ENCODE measurements at regions not wholly inside any gene's neighbourhood (a gene's known extent, or its start where the extent isn't known, plus 50 kb on each side); places are given as distances from the start of the nearest gene placed in this dataset.

GRCh38 chr5:101950019-101950418 lies 346.1 kb downstream of the SLCO4C1 start:
- no peak overlapping the region for H3K4ac ChIP-seq (ENCODE audit: low read depth, low read length)
- no peak overlapping the region for H2BK5ac ChIP-seq (ENCODE audit: low read length)
- H3K4me3 ChIP-seq (ENCODE audit: low read length) = no peak overlapping the region
- no peak for DNase-seq
- H3K27ac ChIP-seq (ENCODE audit: low read depth, low read length) = no peak overlapping the region
- no peaks in the 10 kb centered on the region for H3K36me3 ChIP-seq (ENCODE audit: control insufficient read depth, insufficient read depth, low read length)
- no peak overlapping the region for H2BK15ac ChIP-seq (replicated peaks; ENCODE audit: low read depth)
- H3K9ac ChIP-seq (ENCODE audit: low read length) = no peak overlapping the region
- H3K4me2 ChIP-seq (ENCODE audit: low read length) = no peak overlapping the region
- H3K18ac ChIP-seq (ENCODE audit: low read length) = no peak overlapping the region
- no peaks in the 10 kb centered on the region for H3K27me3 ChIP-seq (ENCODE audit: insufficient read depth, low read length, poor library complexity)
- H3K23ac ChIP-seq (ENCODE audit: low read length) = no peak overlapping the region
- no peaks in the 10 kb centered on the region for H3K79me1 ChIP-seq (ENCODE audit: low read length)
- no peaks in the 10 kb centered on the region for H3K4me1 ChIP-seq (ENCODE audit: control insufficient read depth, low read depth, low read length)
- no peak overlapping the region for H4K5ac ChIP-seq (ENCODE audit: low read length)
- no peak overlapping the region for H4K8ac ChIP-seq (ENCODE audit: low read depth, low read length)
- H2BK120ac ChIP-seq (ENCODE audit: low read depth, low read length) = no peak overlapping the region
- H3K79me2 ChIP-seq (ENCODE audit: control insufficient read depth, insufficient read depth, low read length) = no peaks in the 10 kb centered on the region
- no peak overlapping the region for H2AK5ac ChIP-seq (ENCODE audit: low read length)
- no peak overlapping the region for H3K56ac ChIP-seq (ENCODE audit: low read length)

DNA sequence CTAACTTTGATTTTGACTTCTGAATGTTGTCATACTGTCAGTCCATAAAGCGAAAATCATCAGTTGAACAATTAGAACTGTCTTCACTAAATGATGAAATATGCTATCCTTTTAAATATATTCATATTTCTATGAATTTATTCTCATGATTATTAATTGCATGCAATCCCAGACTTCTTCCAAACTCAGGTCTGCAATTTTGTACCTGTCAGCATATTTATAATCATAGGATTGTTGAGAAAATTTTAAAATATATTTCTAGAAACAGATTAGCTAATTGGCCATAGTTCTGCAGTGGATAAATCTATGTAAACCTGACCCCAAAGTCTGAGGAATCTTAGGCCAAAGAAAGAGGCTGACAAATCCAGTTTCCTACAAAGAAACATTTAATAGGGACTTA lies 347.5 kb downstream of the SLCO4C1 start:
- H3K56ac ChIP-seq (ENCODE audit: low read length) = no peak overlapping the region
- no peak overlapping the region for H4K5ac ChIP-seq (ENCODE audit: low read length)
- H3K27me3 ChIP-seq (ENCODE audit: insufficient read depth, low read length, poor library complexity) = no peaks in the 10 kb centered on the region
- H2BK15ac ChIP-seq (replicated peaks; ENCODE audit: low read depth) = no peak overlapping the region
- no peak overlapping the region for H2BK5ac ChIP-seq (ENCODE audit: low read length)
- no peaks in the 10 kb centered on the region for H3K4me1 ChIP-seq (ENCODE audit: control insufficient read depth, low read depth, low read length)
- no peak overlapping the region for H4K8ac ChIP-seq (ENCODE audit: low read depth, low read length)
- DNase-seq = no peak
- H2AK5ac ChIP-seq (ENCODE audit: low read length) = no peak overlapping the region
- H3K4me3 ChIP-seq (ENCODE audit: low read length) = no peak overlapping the region
- H3K4ac ChIP-seq (ENCODE audit: low read depth, low read length) = no peak overlapping the region
- H3K27ac ChIP-seq (ENCODE audit: low read depth, low read length) = no peak overlapping the region
- no peaks in the 10 kb centered on the region for H3K79me1 ChIP-seq (ENCODE audit: low read length)
- no peak overlapping the region for H3K4me2 ChIP-seq (ENCODE audit: low read length)
- H3K9ac ChIP-seq (ENCODE audit: low read length) = no peak overlapping the region
- WGBS (ENCODE audit: extremely low coverage, insufficient coverage, low lambda C conversion rate) = no CpG with 5 or more reads among the region's 1 CpG
- no peak overlapping the region for H3K18ac ChIP-seq (ENCODE audit: low read length)
- no peaks in the 10 kb centered on the region for H3K79me2 ChIP-seq (ENCODE audit: control insufficient read depth, insufficient read depth, low read length)
- H3K36me3 ChIP-seq (ENCODE audit: control insufficient read depth, insufficient read depth, low read length) = no peaks in the 10 kb centered on the region
- no peak overlapping the region for H2BK120ac ChIP-seq (ENCODE audit: low read depth, low read length)
- H3K23ac ChIP-seq (ENCODE audit: low read length) = no peak overlapping the region

DNA sequence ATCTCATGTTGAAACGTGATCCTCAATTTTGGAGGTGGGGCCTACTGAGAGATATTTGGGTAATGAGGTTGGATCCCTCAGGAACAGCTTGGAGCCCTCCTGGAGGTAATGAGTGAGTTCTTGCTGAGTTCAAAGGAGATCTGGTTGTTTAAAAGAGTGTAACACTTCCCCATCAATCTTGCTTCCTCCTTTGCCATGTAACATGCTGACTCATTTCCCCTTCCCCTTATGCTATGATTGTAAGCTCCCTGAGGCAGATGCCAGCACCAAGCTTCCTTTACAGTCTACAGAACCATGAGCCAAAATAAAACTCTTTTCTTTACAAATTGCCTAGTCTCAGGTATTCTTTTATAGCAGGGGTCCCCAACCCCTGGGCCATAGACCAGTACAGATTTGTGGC lies 352.3 kb downstream of the SLCO4C1 start:
- peak; percentile 69 for DNase-seq
- H3K27ac ChIP-seq (ENCODE audit: low read depth, low read length) = no peak overlapping the region

DNA sequence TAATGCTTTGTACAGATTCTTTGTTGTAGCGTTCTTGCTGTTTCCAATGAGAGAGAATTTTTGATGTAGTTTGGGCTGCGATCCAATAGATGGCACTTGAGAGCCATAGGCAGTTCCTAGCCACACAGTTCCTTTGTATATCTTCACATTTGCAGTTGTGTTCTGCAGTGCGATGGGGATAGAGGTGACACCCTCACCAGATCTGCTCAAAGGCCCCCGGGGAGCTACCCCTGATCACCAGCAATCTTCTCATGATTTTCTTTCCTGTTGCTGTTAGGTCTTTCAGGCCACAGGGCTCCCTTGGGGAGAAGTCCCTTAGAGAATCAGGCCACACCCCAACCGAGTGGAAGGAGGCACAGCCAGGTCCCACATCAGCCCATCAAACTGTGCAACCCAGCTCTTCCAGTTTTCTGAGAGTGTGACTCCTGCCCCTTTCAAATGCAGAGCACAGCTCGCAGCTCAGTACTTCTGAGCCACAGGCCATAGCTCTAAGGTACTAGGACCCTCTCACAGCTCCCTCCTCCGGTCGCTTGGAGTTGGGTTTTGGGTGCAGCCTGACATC lies 353.7 kb downstream of the SLCO4C1 start:
- Histone ChIP-seq H4K5ac (ENCODE audit: low read length) (no peak overlapping the region), H3K23ac (ENCODE audit: low read length) (no peak overlapping the region), H3K18ac (ENCODE audit: low read length) (no peak overlapping the region), H3K56ac (ENCODE audit: low read length) (no peak overlapping the region), H3K9ac (ENCODE audit: low read length) (no peak overlapping the region), H2BK5ac (ENCODE audit: low read length) (no peak overlapping the region), H2BK15ac (replicated peaks; ENCODE audit: low read depth) (no peak overlapping the region), H3K27me3 (ENCODE audit: insufficient read depth, low read length, poor library complexity) (no peaks in the 10 kb centered on the region), H3K4me3 (ENCODE audit: low read length) (no peak overlapping the region), H3K27ac (ENCODE audit: low read depth, low read length) (no peak overlapping the region), H3K79me1 (ENCODE audit: low read length) (no peaks in the 10 kb centered on the region), H4K8ac (ENCODE audit: low read depth, low read length) (no peak overlapping the region), H3K4ac (ENCODE audit: low read depth, low read length) (no peak overlapping the region), H3K36me3 (ENCODE audit: control insufficient read depth, insufficient read depth, low read length) (no peaks in the 10 kb centered on the region), H2AK5ac (ENCODE audit: low read length) (no peak overlapping the region), H3K4me2 (ENCODE audit: low read length) (no peak overlapping the region), H3K4me1 (ENCODE audit: control insufficient read depth, low read depth, low read length) (no peaks in the 10 kb centered on the region), H2BK120ac (ENCODE audit: low read depth, low read length) (no peak overlapping the region), H3K79me2 (ENCODE audit: control insufficient read depth, insufficient read depth, low read length) (no peaks in the 10 kb centered on the region)
- no CpG with 5 or more reads among the region's 8 CpGs for WGBS (ENCODE audit: extremely low coverage, insufficient coverage, low lambda C conversion rate)
- DNase-seq = peak; percentile 74

More for the DNA sequence above, 352.3 kb downstream of the SLCO4C1 start:
- Histone ChIP-seq H3K18ac (ENCODE audit: low read length) (no peak overlapping the region), H2BK120ac (ENCODE audit: low read depth, low read length) (no peak overlapping the region), H3K4me3 (ENCODE audit: low read length) (no peak overlapping the region), H3K79me2 (ENCODE audit: control insufficient read depth, insufficient read depth, low read length) (no peaks in the 10 kb centered on the region), H3K23ac (ENCODE audit: low read length) (no peak overlapping the region), H3K4me1 (ENCODE audit: control insufficient read depth, low read depth, low read length) (no peaks in the 10 kb centered on the region), H3K79me1 (ENCODE audit: low read length) (no peaks in the 10 kb centered on the region), H3K56ac (ENCODE audit: low read length) (no peak overlapping the region), H2BK15ac (replicated peaks; ENCODE audit: low read depth) (no peak overlapping the region), H3K27me3 (ENCODE audit: insufficient read depth, low read length, poor library complexity) (no peaks in the 10 kb centered on the region), H3K4ac (ENCODE audit: low read depth, low read length) (no peak overlapping the region), H2AK5ac (ENCODE audit: low read length) (no peak overlapping the region), H4K8ac (ENCODE audit: low read depth, low read length) (no peak overlapping the region), H3K36me3 (ENCODE audit: control insufficient read depth, insufficient read depth, low read length) (no peaks in the 10 kb centered on the region), H3K4me2 (ENCODE audit: low read length) (no peak overlapping the region), H3K9ac (ENCODE audit: low read length) (no peak overlapping the region), H4K5ac (ENCODE audit: low read length) (no peak overlapping the region), H2BK5ac (ENCODE audit: low read length) (no peak overlapping the region)
- WGBS (ENCODE audit: extremely low coverage, insufficient coverage, low lambda C conversion rate) = no CpG with 5 or more reads among the region's 1 CpG

- H3K18ac ChIP-seq (ENCODE audit: low read length) = no peak overlapping the region
- no peaks in the 10 kb centered on the region for H3K79me2 ChIP-seq (ENCODE audit: control insufficient read depth, insufficient read depth, low read length)
- no peak overlapping the region for H3K4me3 ChIP-seq (ENCODE audit: low read length)
- H3K36me3 ChIP-seq (ENCODE audit: control insufficient read depth, insufficient read depth, low read length) = no peaks in the 10 kb centered on the region
- no peak overlapping the region for H3K4me2 ChIP-seq (ENCODE audit: low read length)
- H3K27ac ChIP-seq (ENCODE audit: low read depth, low read length) = no peak overlapping the region
- H4K5ac ChIP-seq (ENCODE audit: low read length) = no peak overlapping the region
- H3K4me1 ChIP-seq (ENCODE audit: control insufficient read depth, low read depth, low read length) = no peaks in the 10 kb centered on the region
- H3K9ac ChIP-seq (ENCODE audit: low read length) = no peak overlapping the region
- no peak overlapping the region for H3K4ac ChIP-seq (ENCODE audit: low read depth, low read length)
- WGBS (ENCODE audit: extremely low coverage, insufficient coverage, low lambda C conversion rate) = no CpG with 5 or more reads among the region's 2 CpGs
- no peak overlapping the region for H4K8ac ChIP-seq (ENCODE audit: low read depth, low read length)
- no peak overlapping the region for H3K56ac ChIP-seq (ENCODE audit: low read length)
- DNase-seq = no peak
- H2BK5ac ChIP-seq (ENCODE audit: low read length) = no peak overlapping the region
- no peak overlapping the region for H3K23ac ChIP-seq (ENCODE audit: low read length)
- H2BK15ac ChIP-seq (replicated peaks; ENCODE audit: low read depth) = no peak overlapping the region
- no peak overlapping the region for H2BK120ac ChIP-seq (ENCODE audit: low read depth, low read length)
- no peaks in the 10 kb centered on the region for H3K27me3 ChIP-seq (ENCODE audit: insufficient read depth, low read length, poor library complexity)
- no peak overlapping the region for H2AK5ac ChIP-seq (ENCODE audit: low read length)
- H3K79me1 ChIP-seq (ENCODE audit: low read length) = no peaks in the 10 kb centered on the region
Observed at GRCh38 chr5:101937041-101937440, 359.0 kb downstream of the SLCO4C1 start.

DNA sequence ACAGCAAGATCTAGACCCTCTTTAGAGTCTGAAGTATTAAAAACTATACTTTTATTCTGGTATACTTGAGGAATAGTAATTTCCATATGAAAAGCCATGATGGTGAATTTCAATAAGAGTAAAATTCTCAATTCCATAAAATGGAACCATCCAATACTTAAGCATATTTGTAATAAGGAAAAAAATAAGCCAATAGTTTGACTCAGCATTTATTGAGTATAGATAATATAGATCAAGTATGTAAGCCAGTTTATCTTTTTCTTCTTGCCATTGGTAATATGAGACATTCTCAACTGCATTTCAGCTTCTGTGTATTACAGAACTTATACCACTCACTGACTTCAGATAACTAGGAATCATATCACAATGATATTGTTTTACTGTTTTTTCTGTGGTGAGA lies 361.0 kb downstream of the SLCO4C1 start:
- H2BK5ac ChIP-seq (ENCODE audit: low read length) = no peak overlapping the region
- no peaks in the 10 kb centered on the region for H3K27me3 ChIP-seq (ENCODE audit: insufficient read depth, low read length, poor library complexity)
- no peak overlapping the region for H3K4ac ChIP-seq (ENCODE audit: low read depth, low read length)
- DNase-seq = no peak
- H3K4me1 ChIP-seq (ENCODE audit: control insufficient read depth, low read depth, low read length) = no peaks in the 10 kb centered on the region
- H3K79me2 ChIP-seq (ENCODE audit: control insufficient read depth, insufficient read depth, low read length) = no peaks in the 10 kb centered on the region
- H3K23ac ChIP-seq (ENCODE audit: low read length) = no peak overlapping the region
- no peak overlapping the region for H2AK5ac ChIP-seq (ENCODE audit: low read length)
- H3K18ac ChIP-seq (ENCODE audit: low read length) = no peak overlapping the region
- no peak overlapping the region for H3K9ac ChIP-seq (ENCODE audit: low read length)
- H2BK120ac ChIP-seq (ENCODE audit: low read depth, low read length) = no peak overlapping the region
- H4K5ac ChIP-seq (ENCODE audit: low read length) = no peak overlapping the region
- H3K4me3 ChIP-seq (ENCODE audit: low read length) = no peak overlapping the region
- no peak overlapping the region for H3K4me2 ChIP-seq (ENCODE audit: low read length)
- no peak overlapping the region for H3K27ac ChIP-seq (ENCODE audit: low read depth, low read length)
- no peak overlapping the region for H3K56ac ChIP-seq (ENCODE audit: low read length)
- no peak overlapping the region for H2BK15ac ChIP-seq (replicated peaks; ENCODE audit: low read depth)
- H4K8ac ChIP-seq (ENCODE audit: low read depth, low read length) = no peak overlapping the region
- H3K79me1 ChIP-seq (ENCODE audit: low read length) = no peaks in the 10 kb centered on the region
- no peaks in the 10 kb centered on the region for H3K36me3 ChIP-seq (ENCODE audit: control insufficient read depth, insufficient read depth, low read length)

Measured in mesendoderm (in vitro differentiated cells).